Fibroblast of peridontal ligament (primary cell): ENCODE measurements at regions not wholly inside any gene's neighbourhood (a gene's known extent, or its start where the extent isn't known, plus 50 kb on each side); places are given as distances from the start of the nearest gene placed in this dataset.

ENCODE experiments used
- DNase-seq: peaks from one replicate; pipeline ENCODE4 v3.0.0-alpha.2; 2010; ENCODE audit errors: extremely low read depth

DNA sequence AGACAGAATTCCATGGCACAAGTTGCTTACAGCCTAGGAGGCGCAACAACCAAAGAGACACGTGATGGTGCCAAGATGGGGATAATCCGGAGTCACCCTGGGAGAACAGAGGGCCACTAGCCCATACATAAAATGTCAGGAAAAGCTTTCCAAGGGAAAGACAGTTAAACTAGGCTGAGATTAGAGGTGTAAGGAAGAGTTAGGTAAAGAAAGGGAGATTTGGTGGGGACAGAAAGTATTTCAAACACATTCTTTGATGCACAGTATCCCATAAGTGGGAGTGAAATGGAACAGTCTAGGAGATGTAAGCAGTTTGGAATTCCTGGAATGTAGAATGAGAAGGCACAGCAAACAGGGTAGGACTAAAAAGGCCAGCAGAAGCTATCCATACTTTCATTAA lies 860.9 kb upstream of the LCORL start:
- peak; percentile 59 for DNase-seq

DNA sequence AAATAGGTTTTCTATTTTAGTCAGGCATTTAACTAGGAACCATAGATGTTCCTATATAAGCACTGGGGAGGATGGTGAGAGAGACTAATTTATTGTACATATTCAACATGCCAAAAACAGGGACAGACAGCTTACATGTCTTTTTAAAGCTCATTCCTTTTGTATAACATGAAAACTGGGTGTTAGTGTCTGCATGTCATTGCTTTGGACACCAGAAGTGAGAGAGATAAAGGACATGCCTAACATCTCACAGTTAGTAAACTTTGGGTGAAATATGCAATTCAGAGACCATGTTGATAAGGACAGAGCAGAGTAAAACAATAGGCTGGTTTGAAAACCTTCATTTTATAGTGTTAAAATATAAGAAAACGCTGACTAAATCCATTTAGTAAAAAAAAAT lies 860.0 kb upstream of the LCORL start:
- DNase-seq, result no peak

GRCh38 chr4:18880871-18881270 lies 859.3 kb upstream of the LCORL start:
- DNase-seq, result no peak

DNA sequence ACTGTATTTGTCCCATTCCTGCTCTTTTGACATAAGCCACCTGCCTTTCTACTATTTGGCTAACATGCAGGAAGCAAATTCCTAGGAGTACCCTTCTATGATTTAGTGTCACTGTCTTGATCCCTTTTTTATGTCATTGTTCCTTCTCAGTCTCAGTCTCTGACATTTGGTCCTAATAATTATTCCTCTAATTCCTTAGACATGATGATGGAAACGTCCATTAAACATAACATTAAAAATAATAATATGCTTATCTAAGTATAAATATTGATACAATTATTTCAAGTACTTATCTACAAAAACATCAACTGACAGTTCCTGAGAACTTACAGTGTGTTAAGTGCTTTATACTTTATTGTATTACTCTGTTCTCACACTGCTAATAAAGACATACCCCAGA lies 857.0 kb upstream of the LCORL start:
- no peak for DNase-seq

GRCh38 chr4:18869166-18869565 lies 847.6 kb upstream of the LCORL start:
- DNase-seq, result peak; percentile 11

DNA sequence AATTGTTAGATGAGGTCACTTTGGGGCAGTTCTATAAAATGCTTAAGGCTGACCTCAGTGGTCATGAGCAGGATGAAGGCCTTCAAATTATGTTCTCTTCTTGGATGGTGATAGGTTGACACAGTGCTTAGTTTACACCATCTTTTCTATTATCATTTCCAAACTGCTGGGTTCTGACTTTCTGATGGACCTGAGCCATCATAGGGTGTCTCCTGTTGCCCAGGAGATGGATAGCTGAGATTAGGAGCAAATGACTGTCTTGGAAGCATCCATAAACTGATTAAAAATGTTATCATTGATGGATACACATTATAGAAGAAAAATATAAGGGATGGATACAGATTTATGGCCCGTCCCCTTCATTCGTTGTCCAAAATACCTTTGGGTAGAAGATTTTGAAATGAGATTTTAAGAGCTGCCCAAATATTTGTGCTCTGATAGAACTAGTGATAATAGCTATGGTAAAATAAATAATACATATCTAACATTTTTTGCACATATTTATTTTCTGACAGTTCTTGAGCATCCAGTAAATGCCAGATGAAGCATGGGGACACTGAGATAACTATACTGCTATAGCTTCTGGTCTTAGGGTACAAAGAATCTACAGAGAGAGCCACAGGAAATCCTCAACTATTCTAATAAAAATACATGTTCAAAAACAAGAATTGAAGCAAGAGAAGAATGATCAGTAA lies 839.4 kb upstream of the LCORL start:
- no peak for DNase-seq

DNA sequence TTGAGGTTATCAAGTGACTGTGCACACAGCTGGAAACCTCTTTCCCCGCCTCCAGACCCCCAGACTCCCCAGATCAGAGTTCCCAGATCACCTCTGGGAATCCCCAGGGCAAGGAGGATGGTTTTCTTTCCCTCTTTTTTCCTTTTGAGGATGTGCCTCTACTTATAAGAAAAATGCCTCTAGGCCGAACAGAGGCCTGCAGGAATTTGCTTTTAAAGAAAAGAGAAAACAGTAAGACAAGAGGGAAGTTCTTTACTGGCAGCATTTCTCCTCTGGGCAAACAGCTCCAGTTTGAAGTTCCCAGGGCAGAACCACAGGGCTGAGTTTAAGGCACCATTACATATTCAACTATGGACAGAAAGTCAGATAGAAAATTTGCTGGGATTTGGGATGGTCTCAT lies 837.9 kb upstream of the LCORL start:
- DNase-seq, result no peak

DNA sequence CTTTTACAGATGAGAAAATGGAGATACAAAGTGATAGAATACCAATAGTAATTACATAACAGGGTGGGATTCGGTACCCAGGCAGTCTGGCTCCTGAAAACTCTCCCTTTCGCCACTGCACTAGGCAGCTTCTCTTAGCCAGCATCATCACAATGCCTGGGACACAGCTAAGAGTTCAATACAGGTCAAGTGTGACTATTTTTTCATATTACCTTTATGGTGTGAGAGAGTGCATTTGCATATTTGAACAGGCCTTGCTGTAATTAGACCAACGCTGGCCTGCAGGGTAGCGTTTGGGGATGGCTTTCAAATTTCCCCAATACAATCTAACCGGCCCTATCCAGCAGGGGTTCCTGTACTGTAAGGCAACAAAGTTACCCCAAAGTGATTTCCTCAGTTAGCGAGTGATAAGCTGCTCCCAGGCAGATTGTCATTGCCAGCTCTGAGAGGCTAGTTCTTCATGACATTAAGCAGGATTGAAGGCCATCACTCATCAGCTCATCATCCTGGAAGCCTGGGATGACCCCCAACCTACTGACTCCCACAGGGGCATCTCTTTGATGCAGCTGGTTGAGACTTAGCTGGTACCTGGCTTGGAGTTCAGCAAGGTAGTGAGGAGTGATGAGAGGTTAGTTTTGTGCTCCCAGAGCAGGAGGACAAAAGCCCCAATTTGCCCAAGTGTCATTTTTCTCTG lies 836.8 kb upstream of the LCORL start:
- no peak for DNase-seq

DNA sequence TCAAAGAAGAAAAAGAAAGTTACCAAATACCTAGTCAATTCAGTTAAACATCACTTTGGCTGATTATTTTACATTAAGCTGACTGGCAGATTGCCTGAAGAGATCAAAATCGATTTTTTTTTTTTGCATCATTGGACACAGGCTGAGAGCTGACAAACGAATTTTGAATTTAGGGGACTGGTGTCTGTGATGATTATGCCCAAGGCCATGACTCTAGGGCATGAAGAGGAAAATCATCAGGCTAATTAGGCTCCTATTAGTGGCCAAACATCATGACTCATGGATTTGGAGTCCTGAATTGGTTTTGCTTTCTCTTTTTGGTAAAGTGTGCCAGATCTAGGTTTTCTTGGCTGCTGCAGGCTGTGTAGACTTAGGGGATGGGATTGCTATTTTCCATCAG lies 829.3 kb upstream of the LCORL start:
- DNase-seq, result no peak

DNA sequence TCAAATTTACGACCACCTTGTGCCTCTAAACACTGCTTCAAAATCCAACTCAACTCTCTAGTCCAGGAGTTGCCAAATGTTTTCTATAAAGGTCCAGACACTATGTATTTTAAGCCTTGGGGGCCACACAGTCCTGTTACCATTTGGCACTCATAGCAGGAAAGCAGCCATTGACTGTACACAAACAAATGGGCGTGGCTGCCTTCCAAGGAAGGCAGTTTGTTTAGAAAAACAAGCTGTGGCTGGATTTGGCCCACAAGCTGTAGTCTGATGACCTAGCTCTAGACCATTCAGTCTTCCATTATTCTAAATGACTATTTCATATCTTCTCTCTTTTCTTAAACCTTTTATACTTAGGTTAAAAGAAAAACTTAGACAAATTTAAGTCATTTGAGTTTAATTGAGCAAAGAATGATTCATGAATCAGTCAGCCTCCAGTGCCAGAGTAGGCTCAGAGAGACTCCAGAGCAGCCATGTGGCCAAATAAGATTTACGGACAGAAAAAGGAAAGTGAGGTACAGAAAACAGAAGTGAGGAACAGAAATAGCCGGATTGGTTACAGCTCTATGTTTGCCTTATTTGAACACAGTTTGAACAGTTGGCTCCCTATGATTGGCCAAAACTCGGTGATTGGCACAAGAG lies 825.8 kb upstream of the LCORL start:
- DNase-seq, result no peak

DNA sequence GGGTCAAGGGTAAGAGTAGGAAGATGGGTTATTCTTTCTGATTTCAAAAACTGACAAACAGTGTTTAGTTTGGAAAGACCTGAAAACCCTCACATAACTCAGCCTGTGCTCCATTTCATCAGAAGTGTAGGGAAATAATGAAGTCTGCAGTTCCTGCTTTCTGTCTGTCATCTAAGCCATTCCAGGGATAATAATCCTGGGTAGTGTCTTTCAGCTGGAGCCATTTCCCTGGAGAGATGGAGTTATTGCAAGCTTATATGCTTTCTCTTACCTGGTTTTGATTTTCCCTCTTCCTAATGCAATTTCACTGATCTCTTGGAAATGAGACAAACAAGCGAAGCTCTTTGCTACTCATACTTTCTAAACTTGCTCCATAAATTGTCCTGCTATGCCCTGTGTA lies 824.8 kb upstream of the LCORL start:
- no peak for DNase-seq

DNA sequence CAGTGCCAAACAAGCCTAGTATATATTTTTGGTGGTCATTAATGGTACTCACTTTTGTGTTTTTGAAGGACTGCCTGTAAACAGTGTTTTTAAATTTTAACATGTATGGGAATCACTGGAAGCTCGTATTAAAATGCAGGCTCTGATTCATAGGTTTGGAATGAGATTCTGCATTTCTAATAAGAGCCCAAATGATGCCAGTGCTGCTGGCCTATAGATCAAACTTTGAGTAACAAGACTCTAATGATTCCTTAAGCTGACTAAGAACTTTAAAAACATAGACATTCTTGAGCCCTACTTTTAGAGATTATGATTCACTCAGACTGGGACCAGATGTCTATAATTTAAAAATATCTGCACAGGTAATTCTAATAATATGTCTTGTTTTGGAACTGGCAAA lies 823.2 kb upstream of the LCORL start:
- no peak for DNase-seq

DNA sequence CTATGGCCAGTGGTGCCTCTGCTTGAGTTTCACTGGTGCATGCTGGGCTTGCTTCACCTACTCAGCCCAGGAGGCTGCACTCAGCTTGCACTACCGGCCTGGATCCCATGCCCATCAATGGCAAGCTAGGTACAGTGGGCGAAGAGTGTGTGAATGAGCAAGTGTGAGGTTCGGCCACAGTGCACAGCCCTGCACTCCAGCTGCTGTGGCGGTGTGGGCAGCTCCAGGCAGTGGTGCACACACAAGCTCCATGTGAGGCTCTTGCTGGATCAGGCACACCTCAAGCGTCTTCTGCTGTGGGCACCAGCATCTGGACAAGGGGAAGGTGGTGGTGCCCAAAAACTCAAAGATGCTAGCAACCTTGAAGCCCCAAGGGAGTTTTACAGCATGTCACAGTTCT lies 820.9 kb upstream of the LCORL start:
- DNase-seq, result no peak

- DNase-seq, result no peak
Measured at GRCh38 chr4:18840481-18840880, 818.9 kb upstream of the LCORL start.

- DNase-seq, result no peak
Measured at GRCh38 chr4:18816228-18816895, 794.8 kb upstream of the LCORL start.

DNA sequence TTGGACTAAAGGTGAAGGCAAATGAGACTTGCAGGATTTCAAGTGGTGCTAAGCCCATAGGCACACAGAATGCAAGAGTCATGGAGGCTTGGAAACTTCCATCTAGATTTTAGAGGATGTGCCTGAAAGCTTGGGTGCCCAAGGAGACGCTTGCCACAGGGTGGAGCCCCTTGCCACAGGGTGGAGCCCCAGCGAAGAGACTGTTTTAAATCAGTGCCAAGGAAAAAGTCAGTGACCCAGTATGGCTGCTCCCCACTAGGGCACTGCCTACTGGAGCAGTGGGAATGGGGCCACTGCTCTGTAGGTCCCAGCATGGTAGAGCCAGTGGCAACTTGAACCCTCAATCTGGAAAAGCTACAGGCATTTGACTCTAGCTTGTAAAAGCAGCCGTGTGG lies 794.2 kb upstream of the LCORL start:
- DNase-seq, result no peak

DNA sequence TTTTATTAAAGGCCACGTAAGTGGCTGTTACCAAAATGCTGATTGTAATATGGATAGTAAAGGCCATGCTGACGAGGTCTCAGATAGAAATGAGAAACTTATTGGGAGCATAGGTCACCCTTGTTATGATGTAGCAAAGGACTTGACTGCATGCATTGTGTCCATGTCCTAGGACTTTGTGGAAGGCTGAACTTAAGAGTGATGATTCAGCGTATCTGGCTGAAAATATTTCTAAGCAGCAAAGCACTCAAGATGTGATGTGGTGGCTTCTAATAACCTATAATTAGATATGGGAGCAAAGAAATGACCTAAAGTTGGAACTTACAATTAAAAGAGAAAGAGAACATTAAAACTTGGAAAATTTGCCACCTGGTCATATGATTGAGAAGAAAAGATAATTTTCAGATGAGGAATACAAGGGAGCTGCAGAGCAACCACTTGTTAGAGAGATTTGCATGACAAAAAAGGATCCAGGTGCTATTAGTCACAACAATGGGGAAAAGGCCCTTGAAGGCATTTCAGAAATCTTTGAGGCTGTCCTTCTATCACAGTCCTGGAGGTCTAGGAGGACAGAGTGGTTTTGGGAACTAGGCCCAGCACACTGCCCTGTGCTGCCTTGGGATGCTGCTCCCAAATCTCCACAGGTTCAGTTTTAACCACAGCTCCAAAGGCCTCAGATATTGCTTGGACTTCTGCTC lies 793.7 kb upstream of the LCORL start:
- DNase-seq, result no peak

DNA sequence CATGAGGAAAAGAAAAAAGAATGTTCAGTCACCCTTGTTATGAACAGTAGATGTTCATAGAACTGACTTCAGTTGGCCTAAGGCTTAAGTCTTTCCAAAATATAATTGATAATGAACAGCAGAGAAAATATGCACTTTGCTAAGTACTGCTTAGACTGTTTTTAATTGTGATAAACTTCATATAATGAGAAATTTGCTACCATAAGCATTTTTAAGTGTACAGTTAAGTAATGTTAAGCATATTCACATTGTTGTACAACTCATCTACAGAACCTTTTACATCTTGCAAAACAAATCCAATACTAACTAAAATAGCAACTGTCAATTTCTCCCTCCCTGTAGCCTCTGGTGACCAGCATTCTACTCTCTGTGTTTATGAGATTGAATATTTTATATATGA lies 792.2 kb upstream of the LCORL start:
- DNase-seq, result no peak

- DNase-seq, result no peak
Measured at GRCh38 chr4:18813055-18813454, 791.5 kb upstream of the LCORL start.

- DNase-seq, result no peak
Measured at GRCh38 chr4:18803781-18804180, 782.2 kb upstream of the LCORL start.

DNA sequence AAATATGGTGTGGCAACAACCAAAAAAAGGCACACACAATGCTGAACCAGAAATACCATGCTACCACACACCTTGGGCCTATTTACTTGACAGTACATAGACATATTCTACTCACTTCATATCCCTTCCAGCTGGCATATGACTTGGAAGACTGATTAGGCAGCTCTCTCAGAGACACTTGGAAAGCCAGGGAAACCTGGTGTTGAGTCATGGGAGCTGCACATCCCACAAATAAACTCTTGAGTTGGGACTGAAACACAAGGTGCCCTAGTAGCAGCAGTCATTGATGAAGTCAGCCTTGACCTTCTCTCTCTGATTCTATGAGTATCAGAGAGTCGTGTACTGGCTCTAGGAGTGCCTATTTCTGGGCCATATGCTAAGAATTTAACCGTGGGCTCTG lies 776.6 kb upstream of the LCORL start:
- DNase-seq, result no peak

DNA sequence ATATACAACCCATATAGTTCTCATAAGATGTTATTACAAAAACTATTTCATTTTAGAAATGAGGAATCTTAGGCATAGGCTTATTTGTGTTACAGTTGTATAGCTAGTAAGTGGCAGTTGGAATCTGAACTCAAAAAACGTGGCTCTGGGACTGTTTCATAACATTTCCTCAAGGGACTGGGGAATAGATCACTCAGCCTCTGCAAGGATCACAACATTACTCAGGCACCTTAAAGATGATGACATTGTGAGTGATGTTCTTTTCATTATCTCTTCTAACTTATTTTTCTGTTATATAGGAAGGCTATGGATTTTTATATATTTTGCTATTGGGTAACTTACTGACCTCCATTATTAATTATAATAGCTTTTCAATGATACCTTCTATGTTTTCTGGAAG lies 774.2 kb upstream of the LCORL start:
- no peak for DNase-seq
